ENCODE measurements at regions not wholly inside any gene's neighbourhood (a gene's known extent, or its start where the extent isn't known, plus 50 kb on each side); places are given as distances from the start of the nearest gene placed in this dataset.

DNA sequence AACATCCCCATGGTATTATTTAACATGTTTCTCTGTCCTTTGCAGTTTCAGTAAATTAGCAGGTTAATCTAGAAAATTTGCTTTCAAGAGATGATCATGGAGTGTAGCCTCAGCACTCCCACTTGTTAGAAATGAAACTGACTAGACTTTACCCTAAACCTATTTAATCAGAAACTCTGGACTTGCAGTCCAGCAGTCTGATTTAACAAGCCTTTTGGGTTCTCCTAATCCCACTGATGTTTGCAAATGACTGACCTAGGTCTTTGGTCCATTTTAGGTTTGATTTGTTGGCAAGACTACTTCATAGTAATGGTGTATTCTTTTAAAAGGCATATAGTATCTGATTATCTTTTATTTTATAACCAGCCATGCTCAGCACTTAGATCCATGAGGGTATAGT is 55.5 kb upstream of the SLC25A13 start:
- Histone ChIP-seq H3K4me1 (no peaks in the 10 kb centered on the region), H3K36me3 (no peaks in the 10 kb centered on the region), H3K27ac (no peak overlapping the region), H3K27me3 (no peaks in the 10 kb centered on the region), H3K9me3 (no peaks in the 10 kb centered on the region), H3K4me3 (no peak overlapping the region)
- no peak for TF ChIP-seq POLR2A (IDR thresholded peaks at IDR 0.05)
- TF ChIP-seq, protein P1, sequence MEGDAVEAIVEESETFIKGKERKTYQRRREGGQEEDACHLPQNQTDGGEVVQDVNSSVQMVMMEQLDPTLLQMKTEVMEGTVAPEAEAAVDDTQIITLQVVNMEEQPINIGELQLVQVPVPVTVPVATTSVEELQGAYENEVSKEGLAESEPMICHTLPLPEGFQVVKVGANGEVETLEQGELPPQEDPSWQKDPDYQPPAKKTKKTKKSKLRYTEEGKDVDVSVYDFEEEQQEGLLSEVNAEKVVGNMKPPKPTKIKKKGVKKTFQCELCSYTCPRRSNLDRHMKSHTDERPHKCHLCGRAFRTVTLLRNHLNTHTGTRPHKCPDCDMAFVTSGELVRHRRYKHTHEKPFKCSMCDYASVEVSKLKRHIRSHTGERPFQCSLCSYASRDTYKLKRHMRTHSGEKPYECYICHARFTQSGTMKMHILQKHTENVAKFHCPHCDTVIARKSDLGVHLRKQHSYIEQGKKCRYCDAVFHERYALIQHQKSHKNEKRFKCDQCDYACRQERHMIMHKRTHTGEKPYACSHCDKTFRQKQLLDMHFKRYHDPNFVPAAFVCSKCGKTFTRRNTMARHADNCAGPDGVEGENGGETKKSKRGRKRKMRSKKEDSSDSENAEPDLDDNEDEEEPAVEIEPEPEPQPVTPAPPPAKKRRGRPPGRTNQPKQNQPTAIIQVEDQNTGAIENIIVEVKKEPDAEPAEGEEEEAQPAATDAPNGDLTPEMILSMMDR (IDR thresholded peaks at IDR 0.05): no peak
- no peak for TF ChIP-seq EP300 (IDR thresholded peaks at IDR 0.05)
- no peak for TF ChIP-seq POLR2AphosphoS5 (IDR thresholded peaks at IDR 0.05)
- intact Hi-C loops (cut with DNase I): no loop called here
- no peak for DNase-seq

Small RNAs in the stretch of these regions (small RNA-seq; reads per million reads assigned to genes)
- gene RNU7-188P: 0 reads per million in 3 donors

Data from sigmoid colon (tissue), 5 donors.